Putamen (tissue), 1 donor: ENCODE measurements at regions not wholly inside any gene's neighbourhood (a gene's known extent, or its start where the extent isn't known, plus 50 kb on each side); places are given as distances from the start of the nearest gene placed in this dataset.
"Not testable (repeated sequence)": the region's sequence is repeated elsewhere in the genome, so short reads cannot be mapped to it uniquely, and the experiment has no call there.

Experiments
- DNase-seq: peaks from one replicate; pipeline ENCODE4 v3.0.0-alpha.2; 2016; ENCODE audit warnings: low spot score

DNA sequence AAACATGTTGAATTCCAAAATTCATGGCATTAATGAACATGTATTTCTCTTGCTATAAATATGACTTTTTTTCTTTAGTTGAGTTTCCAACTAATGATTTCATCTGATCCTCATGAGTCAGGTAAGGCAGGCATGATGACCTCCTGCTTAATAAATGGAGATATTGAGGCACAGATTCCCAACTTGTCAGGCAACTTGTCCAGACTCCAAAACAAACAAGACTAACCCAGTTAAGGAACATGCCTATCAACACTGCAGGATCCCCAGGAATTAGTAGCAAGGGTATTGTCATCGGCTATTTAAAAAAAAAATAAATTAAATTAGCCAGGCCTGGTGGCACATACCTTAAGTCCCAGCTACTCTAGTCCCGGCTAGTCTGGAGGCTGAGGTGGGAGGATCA lies 121.3 kb upstream of the SALL4 start:
- no peak for DNase-seq

- DNase-seq = not testable (repeated sequence)
Measured at GRCh38 chr20:51922812-51923211, 120.5 kb upstream of the SALL4 start.

- DNase-seq = peak; percentile 56
Measured at GRCh38 chr20:51918561-51918960, 116.2 kb upstream of the SALL4 start.

GRCh38 chr20:51917886-51918535 lies 115.7 kb upstream of the SALL4 start:
- no peak for DNase-seq

DNA sequence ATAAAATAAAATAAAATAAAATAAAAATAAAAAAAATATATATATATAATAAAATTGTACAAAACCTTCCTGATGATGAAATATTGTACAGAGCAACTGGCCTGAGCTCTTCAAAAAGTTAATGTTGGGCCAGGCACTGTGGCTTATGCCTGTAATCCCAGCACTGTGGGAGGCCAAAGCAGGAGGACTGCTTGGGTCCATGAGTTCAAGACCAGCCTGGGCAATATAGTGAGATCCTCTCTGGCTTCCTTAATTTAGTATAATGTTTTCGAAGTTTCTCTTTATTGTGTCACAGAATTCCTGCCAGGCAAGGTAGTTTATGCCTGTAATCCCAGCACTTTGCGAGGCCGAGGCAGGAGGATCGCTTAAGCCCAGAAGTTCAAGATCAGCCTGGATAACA lies 113.9 kb upstream of the SALL4 start:
- no peak for DNase-seq

DNA sequence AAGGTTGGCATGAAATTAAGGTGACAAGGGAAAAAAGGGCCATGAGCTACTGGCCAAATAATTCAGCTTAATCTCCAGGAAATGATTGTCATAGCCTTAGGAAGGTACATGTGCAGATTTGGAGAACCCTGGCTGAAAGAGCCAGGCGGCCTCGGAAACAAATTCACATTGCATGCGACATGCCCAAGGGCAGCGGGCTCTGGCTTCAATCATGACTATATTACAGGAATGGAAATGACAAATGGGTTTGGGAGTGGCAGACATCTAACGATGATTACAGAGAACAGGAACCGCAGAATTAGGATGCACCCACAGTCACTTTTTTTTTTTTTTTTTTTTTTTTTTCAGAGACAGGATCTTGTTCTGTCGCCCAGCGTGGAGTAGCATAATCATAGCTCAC lies 112.4 kb upstream of the SALL4 start:
- DNase-seq = no peak

- no peak for DNase-seq
Measured at GRCh38 chr20:51910321-51911050, 108.2 kb upstream of the SALL4 start.

GRCh38 chr20:51906679-51907078 lies 104.4 kb upstream of the SALL4 start:
- DNase-seq = no peak

DNA sequence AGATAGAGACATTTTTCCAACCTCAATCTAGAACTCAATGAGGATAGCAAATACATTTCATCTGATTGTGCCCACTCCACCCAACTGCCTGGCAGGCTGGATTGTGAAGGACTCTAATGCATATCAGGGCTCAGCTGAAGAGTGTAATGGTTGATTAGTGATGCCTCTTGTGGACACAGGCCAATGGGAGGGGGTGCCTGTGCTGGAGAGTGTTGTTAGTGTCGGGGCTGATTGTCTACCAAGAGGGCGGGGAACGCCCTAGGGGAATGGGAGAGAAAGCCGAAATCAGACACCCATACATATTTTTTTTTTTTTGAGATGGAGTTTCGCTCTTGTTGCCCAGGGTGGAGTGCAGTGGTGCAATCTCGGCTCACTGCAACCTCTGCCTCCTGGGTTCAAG lies 103.7 kb upstream of the SALL4 start:
- DNase-seq = no peak

- DNase-seq = no peak
Measured at GRCh38 chr20:51902933-51903332, 100.6 kb upstream of the SALL4 start.

DNA sequence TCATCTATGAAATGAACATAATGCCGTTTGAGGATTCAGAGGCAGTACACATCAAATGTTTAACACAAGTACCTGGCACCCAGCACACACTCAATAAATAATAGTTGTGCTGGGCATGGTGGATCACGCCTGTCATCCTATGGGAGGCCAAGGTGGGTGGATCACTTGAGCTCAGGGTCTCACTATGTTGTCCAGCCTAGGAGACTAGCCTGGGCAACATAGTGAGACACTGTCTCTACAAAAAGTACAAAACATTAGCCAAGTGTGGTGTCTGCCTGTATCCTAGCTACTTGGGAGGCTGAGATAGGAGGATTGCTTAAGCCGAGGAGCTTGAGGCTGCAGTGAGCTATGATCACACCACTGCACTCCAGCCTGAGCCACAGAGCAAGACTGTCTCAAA lies 98.1 kb upstream of the SALL4 start:
- DNase-seq = no peak

GRCh38 chr20:51899674-51900073 lies 97.4 kb upstream of the SALL4 start:
- no peak for DNase-seq

DNA sequence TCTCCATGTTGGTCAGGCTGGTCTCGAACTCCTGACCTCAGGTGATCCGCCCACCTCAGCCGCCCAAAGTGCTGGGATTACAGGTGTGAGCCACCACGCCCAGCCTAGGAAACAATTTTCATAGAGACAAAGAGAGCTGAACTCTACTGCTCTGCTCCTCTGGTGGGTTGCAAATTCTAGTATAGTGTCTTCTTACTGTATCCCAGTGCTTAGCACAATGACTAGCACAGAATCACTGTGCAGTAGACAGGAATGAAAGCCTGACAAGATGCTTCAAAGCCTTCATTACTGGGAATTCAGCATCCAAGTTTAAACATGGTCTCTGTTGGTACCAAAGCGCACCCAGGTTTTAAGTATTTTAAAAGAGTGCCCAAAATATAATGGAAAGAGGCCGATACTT lies 96.5 kb upstream of the SALL4 start:
- DNase-seq = no peak

GRCh38 chr20:51894619-51895018 lies 92.3 kb upstream of the SALL4 start:
- DNase-seq = no peak

- no peak for DNase-seq
Measured at GRCh38 chr20:51894201-51894600, 91.9 kb upstream of the SALL4 start.

DNA sequence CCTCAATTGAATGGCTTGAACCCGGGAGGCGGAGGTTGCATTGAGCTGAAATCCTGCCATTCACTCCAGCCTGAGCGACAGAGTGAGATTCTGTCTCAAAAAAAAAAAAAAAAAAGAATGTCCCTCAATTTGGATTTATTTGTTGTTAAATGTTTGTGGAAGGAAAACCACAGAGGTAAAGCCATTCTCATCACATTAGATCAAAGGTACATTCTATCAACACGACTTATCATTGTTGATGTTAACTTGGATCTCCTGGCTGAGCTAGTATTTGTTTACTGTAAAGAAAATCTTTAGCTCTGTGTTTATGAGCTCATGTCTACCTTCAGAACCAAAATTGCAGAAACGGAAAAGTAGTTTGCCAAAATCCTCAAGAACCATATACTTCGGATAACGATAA lies 91.4 kb upstream of the SALL4 start:
- no peak for DNase-seq

- DNase-seq = no peak
Measured at GRCh38 chr20:51890003-51890402, 87.7 kb upstream of the SALL4 start.

DNA sequence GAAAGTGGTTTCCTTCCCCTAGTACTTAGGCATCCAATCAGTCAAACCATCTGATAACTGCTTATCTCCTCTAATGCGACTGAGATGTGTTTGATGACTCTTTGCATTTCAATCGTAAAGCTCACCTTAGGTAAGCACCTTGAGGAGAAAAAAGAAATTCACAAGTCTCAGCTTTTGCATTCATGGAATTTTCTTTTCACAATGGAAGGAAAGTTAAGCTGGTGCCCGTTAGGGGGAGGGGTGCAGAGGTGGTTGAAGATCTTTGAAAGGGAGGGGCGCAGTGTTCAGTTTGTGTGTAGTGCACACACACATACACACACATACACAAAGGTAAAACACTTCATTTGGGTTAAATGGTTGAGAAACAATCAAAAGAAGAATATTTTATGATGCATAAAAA lies 87.1 kb upstream of the SALL4 start:
- DNase-seq = no peak

DNA sequence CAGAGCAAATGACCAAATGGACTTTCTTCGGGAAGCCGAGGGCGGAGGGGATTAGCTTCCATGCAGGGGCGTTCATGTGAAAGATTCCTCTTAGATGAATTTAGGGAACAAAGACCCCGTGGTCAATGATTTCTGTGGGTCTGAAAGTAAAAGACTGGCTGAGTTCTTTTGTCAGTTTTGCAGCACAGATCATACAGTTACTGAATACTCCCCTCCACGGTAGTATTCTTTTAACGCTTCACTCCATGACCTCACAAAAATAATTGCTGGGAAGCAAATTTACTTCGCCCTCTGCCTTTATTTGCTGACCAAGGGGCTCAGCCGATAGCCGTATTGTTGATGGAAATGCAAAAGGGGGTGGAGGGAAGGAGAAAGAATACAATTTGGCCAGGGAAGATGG lies 86.0 kb upstream of the SALL4 start:
- no peak for DNase-seq

GRCh38 chr20:51886891-51887608 lies 84.7 kb upstream of the SALL4 start:
- no peak for DNase-seq

DNA sequence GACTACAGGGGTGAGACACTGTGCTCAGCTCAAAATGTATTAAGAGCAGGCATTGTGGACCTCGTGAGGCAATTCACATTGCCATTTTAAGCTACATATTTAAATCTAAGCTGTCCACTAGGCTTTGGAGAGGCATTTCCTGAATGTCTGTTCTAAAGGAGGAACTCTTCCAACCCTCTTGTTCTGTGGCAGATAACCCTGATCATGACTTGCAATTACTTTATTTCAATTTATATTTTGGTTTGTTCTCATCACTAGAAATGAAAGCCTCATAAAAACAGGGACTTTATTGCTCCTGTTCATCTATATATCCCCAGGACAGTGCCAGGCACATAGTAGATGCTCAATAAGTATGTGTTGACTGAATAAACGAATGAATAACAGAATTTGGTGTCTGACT lies 84.0 kb upstream of the SALL4 start:
- DNase-seq = no peak

DNA sequence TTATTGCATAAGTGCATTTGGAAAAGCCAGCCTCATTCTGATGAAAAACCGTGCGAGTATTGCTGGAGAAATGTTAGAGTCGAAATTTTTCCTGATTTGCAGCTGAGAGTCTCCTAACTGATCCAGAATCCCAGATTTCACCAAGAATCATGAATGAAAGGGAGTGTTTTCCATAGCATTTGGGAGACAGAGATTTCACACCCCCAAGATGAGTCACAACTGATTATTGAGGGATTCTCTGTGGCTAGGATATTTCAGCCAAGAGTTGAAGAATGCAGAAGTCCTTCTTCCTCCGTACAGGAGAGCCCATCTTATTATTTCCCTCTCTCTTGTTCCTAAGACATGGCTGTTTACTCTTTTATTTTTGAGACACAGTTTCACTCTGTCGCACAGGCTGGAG lies 82.2 kb upstream of the SALL4 start:
- DNase-seq = peak; percentile 19

GRCh38 chr20:51880188-51880587 lies 77.9 kb upstream of the SALL4 start:
- no peak for DNase-seq
